NCI-H526 (cell line): ENCODE measurements at regions not wholly inside any gene's neighbourhood (a gene's known extent, or its start where the extent isn't known, plus 50 kb on each side); places are given as distances from the start of the nearest gene placed in this dataset.

ENCODE experiments used
- DNase-seq, 2 experiments: peaks; one replicate each; lab custom pipeline; 2025; lab: John Stamatoyannopoulos, UW

- peak in 1 of 2 experiments; percentile 15 for DNase-seq
Observed at GRCh38 chr2:156005999-156006712, 326.4 kb downstream of the NR4A2 start.

- no peak for DNase-seq
Observed at GRCh38 chr2:156005531-156005930, 327.0 kb downstream of the NR4A2 start.

- no peak for DNase-seq
Observed at GRCh38 chr2:156004459-156004858, 328.1 kb downstream of the NR4A2 start.

- no peak for DNase-seq
Observed at GRCh38 chr2:156003780-156004179, 328.7 kb downstream of the NR4A2 start.

- no peak for DNase-seq
Observed at GRCh38 chr2:156001851-156002250, 330.7 kb downstream of the NR4A2 start.

- no peak for DNase-seq
Observed at GRCh38 chr2:155997538-155997937, 335.0 kb downstream of the NR4A2 start.

GRCh38 chr2:155994315-155994714 is 338.2 kb downstream of the NR4A2 start:
- no peak for DNase-seq

- DNase-seq = no peak
Observed at GRCh38 chr2:155983845-155984244, 348.7 kb downstream of the NR4A2 start.

GRCh38 chr2:155982135-155982534 is 350.4 kb downstream of the NR4A2 start:
- DNase-seq = no peak

GRCh38 chr2:155980941-155981560 is 351.5 kb downstream of the NR4A2 start:
- DNase-seq = no peak

- DNase-seq = no peak
Observed at GRCh38 chr2:155975734-155976133, 356.8 kb downstream of the NR4A2 start.

- DNase-seq = no peak
Observed at GRCh38 chr2:155972916-155973315, 359.6 kb downstream of the NR4A2 start.

GRCh38 chr2:155966064-155966471 is 366.5 kb downstream of the NR4A2 start:
- DNase-seq = peak; percentile 62 to 70

- peak in 1 of 2 experiments; percentile 47 for DNase-seq
Observed at GRCh38 chr2:155965415-155966063, 367.0 kb downstream of the NR4A2 start.

- DNase-seq = no peak
Observed at GRCh38 chr2:155961641-155962040, 370.9 kb downstream of the NR4A2 start.

GRCh38 chr2:155958834-155959233 is 373.7 kb downstream of the NR4A2 start:
- DNase-seq = no peak

- no peak for DNase-seq
Observed at GRCh38 chr2:155947069-155947468, 385.5 kb downstream of the NR4A2 start.

- DNase-seq = no peak
Observed at GRCh38 chr2:155944218-155944617, 388.3 kb downstream of the NR4A2 start.

GRCh38 chr2:155930312-155930711 is 402.2 kb downstream of the NR4A2 start:
- no peak for DNase-seq

- no peak for DNase-seq
Observed at GRCh38 chr2:155917380-155917779, 415.1 kb downstream of the NR4A2 start.

- no peak for DNase-seq
Observed at GRCh38 chr2:155913356-155913755, 419.2 kb downstream of the NR4A2 start.

- no peak for DNase-seq
Observed at GRCh38 chr2:155908567-155908966, 424.0 kb downstream of the NR4A2 start.

GRCh38 chr2:155907211-155907610 is 425.3 kb downstream of the NR4A2 start:
- no peak for DNase-seq
